Ovary (tissue), 3 donors: ENCODE measurements at regions not wholly inside any gene's neighbourhood (a gene's known extent, or its start where the extent isn't known, plus 50 kb on each side); places are given as distances from the start of the nearest gene placed in this dataset.

Experiments
- CTCF ChIP-seq, 3 donors: fragments of 450-650 bp in 2 of 3; fragments of 200-600 bp in 1 of 3; IDR thresholded peaks; one replicate each; pipeline versions ENCODE4 v1.5.1 to v1.8.0; 2016 to 2022; ENCODE audit warnings: antibody characterized with exemption in 3 of 3, mild to moderate bottlenecking in 1 of 3
- POLR2A ChIP-seq: fragments of 450-650 bp; IDR thresholded peaks from one replicate; pipeline ENCODE4 v1.6.1; 2017; ENCODE audit warnings: antibody characterized with exemption, mild to moderate bottlenecking, moderate library complexity
- donor health status: DM: no; HTN: no; CAD: no.

DNA sequence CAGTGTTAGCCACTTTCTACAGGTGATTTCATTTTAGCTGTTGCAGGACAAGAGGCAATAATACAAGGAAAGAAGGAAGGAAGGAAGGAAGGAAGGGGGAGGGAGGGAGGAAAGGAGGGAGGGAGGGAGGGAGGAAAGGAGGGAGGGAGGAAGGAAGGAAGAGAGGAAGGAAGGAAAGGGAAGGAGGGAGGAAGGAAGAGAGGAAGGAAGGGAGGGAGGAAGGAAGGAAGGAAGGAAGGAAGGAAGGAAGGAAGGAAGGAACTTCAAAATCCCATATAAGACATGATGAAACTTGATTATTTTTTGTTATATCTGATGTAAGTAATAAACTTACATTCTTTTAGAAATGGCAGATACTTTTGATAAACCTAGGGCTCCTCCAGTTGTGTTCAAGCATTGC, 83.6 kb downstream of the TFAP2B start:
- TF ChIP-seq CTCF (IDR thresholded peaks at IDR 0.05) (no peak), POLR2A (no peak)
